HG02870 (cell line): ENCODE measurements at regions not wholly inside any gene's neighbourhood (a gene's known extent, or its start where the extent isn't known, plus 50 kb on each side); places are given as distances from the start of the nearest gene placed in this dataset.
"Not testable (repeated sequence)": the region's sequence is repeated elsewhere in the genome, so short reads cannot be mapped to it uniquely, and the experiment has no call there.

Experiments used
- ATAC-seq: cut with Tn5 transposase; IDR thresholded peaks from one replicate; pipeline ENCODE4 v1.9.1; 2021; ENCODE audit warnings: mild to moderate bottlenecking, moderate library complexity; ENCODE audit not compliant: unreplicated experiment

DNA sequence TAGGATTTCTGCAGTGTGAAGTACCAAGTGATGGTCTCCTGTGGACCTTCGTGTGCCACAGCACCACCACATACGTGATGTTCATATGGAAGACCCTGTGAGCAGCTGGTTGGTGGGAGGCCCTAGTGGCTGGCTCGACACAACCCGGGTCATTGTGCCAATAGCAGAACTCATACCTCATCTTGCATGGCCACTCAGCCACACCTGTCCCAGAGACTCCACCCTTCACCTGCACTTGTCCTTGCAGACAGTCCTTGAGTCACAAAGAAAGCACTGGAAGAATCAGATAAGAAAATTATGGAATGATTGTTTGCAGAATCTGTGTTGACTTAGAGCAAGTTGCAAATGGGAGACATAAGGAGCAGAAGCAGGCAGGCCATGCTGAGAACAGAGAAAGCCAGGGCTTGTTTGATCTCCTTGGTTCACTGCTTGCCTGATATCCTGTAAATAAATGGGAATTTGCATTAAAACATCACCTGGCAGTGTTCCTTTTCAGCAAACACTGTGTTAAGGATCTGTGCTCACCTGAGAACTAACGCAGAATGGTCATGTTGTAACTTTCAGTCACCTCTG lies 307.7 kb downstream of the SIPA1L2 start:
- ATAC-seq = no peak

DNA sequence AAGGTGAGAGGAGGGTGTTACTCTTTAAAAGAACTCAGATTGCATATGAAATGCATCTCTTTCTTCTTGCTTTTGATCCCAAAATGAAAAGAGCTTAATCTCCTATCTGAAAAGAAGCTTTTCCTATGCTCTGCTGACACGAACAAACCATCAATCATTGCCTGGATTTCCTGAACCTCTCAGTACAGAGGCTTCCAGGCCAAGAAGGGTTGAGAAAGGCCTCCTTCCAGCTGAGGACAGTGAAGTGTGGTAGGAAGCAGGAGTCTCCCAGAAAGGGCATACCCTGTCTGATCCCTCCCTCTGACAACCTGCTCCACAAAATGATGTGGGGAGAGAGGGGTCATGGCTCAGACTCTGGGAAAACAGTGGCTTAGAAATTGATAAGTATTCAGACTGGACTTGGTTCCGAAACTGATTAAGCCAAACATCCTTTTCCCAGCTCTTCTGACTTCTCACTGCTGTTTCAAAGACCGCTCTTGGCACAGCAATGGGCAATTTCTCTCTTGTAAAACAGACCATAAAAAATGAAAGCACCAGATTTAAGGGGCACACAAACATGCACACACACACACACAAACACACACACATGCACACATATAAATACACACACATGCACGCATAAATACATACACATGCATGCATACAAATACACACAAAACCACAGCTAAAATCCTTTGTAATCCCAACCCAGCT lies 310.3 kb downstream of the SIPA1L2 start:
- no peak for ATAC-seq

DNA sequence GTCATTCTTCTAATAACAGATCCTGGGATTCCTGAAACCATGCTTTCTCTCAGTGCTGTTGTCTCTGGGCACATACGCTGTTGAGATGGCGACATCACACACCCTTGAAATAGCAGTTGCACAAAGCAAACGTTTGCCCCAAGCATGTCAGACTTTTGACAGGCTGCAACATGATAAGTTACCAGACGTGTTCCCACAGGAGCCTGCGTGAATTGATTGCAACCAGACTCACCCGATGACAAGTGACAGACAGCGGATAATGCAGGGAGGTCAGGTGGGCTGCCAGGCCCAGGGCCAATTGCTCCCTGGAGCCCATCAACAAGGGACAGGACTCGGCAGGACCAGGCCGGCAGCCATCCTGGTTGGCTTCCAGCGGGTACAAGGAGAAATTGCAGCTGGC lies 310.9 kb downstream of the SIPA1L2 start:
- no peak for ATAC-seq

DNA sequence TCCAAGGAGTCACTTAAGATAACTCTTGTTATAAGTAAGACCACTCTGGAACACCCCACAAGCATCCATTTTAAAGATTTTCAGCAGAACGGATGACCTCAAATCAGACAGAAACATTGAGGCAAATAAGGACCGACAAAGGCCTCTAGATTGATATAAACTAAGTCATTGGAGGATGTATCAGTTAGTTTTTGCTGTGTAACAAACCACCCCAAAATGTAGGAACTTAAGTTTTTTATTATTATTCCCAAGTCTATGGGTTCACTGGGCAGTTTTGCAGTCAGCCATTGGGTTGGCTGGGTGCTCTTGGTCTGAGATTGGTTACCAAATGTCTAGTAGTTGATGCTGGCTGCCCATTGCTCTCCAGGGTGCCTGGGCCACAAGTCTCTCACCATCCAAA lies 311.8 kb downstream of the SIPA1L2 start:
- ATAC-seq = no peak

DNA sequence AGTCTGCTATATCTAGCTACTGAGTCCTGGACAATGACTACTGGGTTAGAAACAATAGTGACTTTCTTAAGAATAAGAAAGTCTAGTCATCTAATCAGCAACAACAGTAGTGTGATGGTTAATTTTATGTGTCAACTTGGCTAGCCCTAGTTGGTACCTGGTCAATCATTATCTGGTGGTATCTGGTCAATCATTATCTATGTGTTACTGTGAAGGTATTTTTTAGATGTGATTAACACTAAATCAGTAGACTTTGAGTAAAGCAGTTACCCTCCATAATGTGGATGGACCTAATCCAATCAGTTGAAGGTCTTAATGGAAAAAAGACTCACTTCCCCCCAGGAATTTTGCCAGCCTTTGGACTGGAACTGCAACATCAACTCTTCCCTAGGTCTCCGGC lies 312.6 kb downstream of the SIPA1L2 start:
- ATAC-seq = no peak

DNA sequence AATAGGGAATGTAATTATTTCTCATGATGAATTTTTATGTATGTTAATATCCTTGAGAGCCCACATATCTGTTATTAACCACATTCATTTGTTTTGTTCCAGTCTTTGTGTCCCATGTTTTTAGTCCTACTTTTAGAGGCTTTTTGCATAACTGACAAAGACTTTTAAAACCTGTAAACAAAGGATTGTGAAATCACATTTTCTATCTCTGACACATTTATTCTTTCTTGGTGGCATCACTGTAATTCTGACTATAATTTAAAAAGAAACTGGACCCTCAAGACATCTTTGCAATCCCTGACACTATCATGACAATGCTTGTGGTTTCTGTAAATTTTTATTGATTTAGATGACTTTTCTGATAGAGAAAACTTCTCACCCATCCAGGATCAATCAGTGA lies 313.1 kb downstream of the SIPA1L2 start:
- ATAC-seq = no peak

DNA sequence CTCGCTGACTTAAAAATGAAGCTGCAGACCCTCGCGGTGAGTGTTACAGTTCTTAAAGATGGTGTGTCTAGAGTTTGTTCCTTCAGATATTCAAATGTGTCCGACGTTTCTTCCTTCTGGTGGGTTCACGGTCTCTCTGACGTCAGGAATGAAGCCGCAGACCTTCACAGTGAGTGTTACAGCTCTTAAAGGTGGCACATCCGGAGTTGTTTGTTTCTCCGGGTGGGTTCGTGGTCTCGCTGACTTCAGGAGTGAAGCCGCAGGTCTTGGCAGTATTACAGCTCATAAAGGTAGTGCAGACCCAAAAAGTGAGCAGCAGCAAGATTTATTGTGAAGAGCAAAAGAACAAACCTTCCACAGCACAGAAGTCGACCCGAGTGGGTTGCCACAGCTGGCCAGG lies 316.1 kb downstream of the SIPA1L2 start:
- not testable (repeated sequence) for ATAC-seq

DNA sequence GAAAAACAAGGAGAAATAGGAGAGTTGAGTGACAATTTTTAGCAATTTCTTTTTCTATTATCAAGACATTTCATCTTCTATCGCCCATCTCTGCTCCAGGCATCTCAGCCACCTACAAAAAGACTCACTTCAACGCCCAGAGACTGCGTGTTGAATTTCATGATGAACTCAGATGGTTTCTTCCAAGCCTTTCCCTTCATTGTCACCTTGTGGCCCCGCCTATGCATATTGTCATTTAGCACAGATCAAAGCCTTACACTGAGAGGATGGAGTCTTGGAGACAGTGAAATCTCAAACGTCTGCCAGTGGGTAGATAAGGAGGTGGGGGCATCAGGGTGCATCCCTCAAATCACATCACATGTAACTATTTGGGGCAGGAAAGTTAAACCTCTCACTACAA lies 319.4 kb downstream of the SIPA1L2 start:
- ATAC-seq = no peak

DNA sequence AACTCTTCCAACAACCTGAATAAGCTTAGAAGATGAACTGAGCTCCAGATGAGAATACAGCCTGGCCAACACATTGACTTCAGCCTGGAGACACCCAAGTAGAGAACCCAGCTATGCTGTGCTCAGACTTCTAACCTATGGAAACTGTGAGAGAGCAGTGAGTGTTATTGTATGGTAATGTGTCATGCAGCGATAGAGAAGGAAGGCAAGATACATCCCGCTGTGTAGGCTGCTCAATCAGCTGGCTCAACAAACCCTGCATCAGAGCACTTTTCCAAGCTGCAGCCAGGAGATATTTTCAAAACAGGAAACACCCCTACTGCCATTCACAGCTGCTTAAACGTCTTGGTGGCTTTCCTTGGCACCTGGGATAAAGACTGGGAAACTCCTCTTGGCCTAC lies 321.3 kb downstream of the SIPA1L2 start:
- no peak for ATAC-seq

DNA sequence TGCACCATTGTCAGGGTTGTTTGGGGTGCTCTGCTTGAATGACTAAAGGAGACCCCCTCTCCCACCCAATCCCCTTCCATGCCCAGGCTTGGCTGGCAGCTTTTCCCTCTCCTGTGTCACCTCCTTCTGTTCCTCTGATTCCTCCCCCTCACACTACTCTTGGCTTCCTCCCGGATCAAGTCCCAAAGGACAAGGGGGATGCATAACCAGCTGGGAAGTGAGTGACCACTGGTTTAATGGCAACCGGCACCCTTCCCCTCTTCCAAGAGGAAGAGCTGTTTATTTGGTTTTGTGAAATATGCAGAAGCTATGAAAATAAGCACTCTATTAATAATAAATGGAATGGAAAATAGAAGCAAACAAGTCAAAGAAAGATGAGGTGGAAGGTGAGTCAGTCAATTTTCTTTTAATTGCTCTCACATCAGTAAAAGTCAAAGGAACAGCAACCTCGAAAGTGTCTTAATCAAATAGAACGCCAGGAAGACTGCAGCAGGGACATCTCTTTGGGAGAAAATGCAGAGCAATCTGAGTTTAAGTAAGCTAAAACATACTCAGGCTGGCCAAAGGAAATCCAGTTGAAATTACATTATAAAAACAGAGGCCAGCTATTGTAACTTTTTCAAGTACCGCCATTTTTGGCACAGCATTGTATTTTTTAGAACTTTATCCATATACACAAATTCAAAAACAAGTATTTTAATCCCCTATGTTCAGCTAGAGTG lies 322.5 kb downstream of the SIPA1L2 start:
- no peak for ATAC-seq

DNA sequence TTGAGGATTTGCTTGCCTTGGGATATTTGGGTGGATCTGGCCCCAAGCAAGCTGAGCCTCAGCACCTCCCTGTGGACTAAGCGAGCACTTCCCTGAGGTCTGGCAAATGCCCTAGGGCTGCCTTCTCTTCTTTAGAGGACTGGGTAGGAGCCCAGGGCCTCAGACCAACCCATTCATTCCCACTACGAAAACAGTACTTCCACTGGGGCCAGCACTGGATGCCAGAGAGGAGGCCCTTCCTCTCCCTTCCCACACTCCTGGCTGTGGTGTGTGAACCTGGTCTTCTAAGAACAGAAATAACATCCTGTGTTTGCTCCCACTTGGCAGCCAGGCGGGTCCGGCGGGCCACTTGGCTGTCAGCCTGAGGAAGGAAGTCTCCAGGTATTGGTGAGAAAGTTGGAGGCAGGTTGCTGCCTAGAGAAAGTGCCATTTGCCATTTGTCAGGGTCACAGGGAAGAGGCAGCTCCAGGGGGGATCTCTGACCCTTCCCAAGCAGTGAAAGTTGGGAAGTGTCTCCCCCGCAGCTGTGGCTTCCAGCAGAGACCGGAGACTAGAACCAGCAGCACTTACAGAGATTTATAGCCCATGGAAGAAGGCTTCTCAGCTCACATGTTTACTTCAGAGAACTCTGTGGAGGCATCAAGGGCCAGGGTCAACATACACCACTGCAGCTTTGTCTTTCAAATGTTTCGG lies 323.5 kb downstream of the SIPA1L2 start:
- ATAC-seq = no peak

DNA sequence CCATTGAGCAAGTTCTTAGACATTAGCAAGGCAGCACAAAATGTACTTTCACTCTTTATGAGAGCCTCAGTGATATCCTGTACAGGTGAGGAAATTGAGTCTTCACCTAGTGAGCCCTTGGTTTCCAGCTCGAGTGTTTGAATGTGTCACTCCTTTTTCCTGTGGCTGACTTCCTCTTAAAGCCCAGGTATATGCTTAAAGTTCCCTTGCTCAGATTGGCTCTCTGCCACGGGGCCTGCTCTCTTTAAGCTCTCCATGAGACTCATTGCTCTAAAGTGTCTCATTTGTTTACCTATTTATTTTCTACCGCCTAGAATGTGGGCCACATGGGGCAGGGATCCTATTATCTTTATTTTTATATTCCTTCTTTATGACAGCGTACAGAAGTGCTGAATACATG lies 324.9 kb downstream of the SIPA1L2 start:
- no peak for ATAC-seq

DNA sequence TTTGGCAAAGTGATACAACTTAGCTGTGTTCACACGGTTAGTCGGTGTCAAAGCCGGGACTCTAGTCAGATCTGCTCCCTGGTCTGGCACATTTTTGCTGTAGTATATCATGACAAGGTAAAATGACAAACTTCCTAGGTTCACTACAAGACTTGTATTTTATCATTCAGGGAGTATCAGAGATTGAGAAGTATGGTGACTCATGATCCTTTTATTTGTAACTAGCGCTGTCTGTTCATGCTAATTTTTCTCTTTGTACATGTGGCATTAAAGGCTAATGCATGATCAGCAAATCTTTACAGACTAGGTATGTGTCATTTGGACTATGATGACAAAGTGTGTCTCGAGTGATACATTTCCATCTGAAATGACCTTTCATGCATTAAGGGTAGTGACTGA lies 326.7 kb downstream of the SIPA1L2 start:
- no peak for ATAC-seq

DNA sequence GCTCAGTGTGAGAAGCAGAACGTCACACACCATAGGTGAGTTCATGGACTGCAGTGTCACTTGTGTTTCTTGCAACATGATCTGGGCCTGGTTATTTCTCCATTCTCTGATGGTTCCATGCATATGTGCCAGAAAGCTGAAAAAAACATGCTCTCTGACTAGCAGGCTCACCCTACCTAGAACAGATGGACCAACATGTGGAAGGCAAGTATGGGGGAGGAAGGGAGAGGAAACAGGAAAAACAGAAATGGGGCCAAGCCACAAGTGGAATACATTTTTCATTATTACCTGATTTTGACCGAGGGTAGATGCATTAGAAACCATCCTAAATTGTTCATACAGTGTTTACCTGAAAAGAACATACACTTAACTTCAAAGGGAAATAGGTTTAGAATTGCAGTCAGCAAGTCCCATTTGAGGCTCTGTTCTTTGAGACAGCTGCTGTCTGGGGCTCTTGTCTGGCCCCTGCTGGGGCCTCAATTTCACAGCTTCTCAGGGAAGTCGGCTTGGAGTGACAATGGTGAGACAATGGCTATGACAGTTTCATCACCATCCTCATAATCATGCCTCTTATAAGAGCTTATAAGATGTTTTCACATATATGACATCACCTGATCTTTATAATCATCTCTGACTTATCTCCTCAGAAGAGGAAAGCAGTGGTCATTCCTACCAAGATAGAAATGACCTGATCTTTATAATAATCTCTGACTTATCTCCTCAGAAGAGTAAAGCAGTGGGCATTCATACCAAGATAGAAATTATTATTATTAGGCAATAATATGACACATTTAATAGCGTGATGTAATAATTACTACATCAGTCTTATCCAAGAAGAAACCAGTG lies 327.3 kb downstream of the SIPA1L2 start:
- ATAC-seq = no peak

DNA sequence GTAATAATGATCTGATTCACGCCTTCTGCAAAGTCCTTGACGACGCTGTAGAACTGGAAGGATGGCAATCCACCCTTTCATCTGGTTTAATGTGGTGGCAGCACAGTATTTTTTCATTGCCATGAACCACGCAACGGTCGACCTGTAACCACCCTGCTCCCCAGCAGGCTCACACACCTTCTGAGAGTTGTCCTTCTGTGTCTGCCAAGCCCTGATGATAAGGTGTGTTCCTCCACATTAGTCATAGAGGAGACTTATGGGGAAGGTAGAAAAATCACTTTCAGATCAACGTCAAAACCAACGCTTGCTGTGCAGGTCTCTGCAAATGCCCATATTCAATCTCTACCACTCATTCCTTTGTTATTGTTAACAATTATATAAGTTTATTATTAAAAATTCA lies 328.7 kb downstream of the SIPA1L2 start:
- ATAC-seq = no peak

DNA sequence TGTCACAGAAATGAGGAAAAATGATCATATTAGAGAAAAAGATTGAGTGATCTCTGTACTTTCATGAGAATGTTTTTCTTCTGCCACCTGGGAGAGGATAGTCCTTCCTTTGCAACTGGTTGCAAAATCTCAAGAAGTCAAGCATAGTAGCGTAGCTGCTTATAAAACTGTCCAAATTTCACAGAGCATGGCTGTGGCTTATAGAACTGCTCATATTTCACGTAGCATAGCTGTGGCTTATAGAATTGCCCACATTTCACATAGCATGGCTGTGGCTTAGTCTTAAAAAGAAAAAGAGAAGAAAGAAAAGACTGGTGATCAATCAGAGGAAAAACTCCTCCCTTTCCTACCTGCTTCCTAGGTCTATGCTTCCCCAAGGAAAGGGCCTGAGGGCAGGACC lies 329.5 kb downstream of the SIPA1L2 start:
- no peak for ATAC-seq

DNA sequence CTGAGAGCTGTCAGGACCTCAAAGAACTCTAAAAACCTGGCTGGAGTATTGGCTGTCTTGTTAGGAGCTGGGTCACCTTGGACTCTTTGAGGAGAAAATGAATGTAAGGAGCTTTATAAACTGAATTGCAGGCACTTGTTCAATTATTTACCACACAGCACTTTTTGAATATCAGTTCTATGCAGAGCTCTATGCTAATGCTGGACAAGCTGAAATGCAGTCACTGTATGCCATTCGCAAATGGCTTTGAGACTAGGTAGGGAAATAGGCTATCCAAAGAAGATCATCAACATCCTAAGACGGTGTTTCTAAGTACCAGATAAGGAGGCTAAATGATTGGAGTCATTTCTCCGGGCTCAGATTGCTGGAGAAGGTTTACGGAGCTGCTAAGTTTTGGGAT lies 333.5 kb downstream of the SIPA1L2 start:
- ATAC-seq = no peak

DNA sequence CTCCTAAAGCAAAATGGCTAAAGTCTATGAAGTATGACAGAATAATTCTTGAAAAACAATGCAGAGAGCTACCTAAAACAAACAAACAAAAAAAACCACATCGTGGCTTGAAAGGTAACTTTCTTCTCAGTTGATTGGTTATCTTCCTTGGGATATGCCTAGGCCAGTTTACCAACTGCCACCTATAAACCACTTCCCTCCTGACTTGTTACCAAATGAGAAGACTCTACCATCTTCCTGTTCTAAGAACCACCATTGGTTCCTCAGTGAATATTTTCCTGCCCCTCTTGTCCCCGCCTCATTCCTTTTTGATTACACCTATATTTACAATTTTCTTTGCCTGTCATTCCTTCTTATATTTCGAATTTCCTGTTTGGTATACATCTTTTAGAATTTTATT lies 336.6 kb downstream of the SIPA1L2 start:
- ATAC-seq = no peak

DNA sequence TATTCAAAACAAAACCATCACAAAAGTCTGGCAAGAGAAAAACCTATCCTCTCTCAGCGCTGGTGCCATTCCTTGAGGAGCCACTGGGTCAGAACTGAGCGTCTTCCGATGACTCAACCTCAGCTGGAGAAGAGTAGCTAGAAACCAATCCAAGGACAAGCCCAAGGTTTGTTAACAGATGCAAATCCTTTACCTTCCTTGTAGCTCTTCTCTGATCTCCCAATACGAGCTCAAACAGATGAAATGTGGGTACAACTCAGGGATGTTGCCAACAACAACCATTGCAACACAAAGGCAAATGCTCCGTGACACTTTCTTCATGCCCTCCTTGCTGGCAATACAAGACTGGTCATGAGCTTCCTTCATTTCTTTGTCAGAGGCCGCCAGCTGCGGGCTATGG lies 337.1 kb downstream of the SIPA1L2 start:
- no peak for ATAC-seq

DNA sequence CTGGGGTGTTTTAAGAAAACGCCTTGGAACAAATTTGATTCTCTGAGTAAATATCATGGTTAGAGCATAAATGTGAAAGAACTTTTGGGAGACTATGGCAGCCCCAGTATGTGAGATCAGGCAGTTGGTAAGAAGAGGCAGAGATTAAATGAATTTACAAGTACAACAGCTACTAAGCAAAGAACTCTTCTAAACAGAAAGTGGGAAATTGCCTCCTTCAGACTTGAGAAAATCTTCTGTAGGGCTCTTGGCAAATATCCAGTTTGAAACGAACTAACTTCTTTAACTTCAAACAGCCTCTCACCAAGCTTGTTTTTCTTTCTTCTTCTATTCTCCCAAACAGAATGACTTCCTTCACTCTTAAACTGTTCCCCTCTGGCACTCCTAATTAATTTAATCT lies 337.7 kb downstream of the SIPA1L2 start:
- no peak for ATAC-seq

DNA sequence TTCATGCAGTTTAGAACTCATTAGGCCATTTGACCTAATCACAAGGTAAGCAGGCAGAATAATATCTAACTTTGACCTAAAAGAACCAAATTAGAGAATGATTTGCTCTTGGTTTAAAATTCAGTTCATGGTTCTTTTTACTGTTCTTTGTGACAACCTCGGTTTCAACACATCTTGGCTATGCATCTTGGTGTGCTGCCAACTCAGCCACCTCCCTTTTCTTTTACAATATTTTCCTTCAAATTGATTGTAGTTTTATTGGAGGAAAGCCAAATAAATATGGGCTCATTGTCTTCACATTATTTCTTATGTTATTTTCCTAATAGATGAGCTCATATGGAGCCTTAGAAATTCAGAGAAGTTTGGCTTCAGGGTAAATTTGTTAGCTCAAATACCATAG lies 338.3 kb downstream of the SIPA1L2 start:
- no peak for ATAC-seq
